ENCODE measurements at regions not wholly inside any gene's neighbourhood (a gene's known extent, or its start where the extent isn't known, plus 50 kb on each side); places are given as distances from the start of the nearest gene placed in this dataset.

- Histone ChIP-seq H3K4me3 (replicated peaks in 1 of 3) (no peak overlapping the region), H3K36me3 (no peaks in the 10 kb centered on the region), H3K27me3 (no peaks in the 10 kb centered on the region), H3K27ac (no peak overlapping the region), H3K4me1 (no peaks in the 10 kb centered on the region), H3K9me3 (no peaks in the 10 kb centered on the region)
- TF ChIP-seq POLR2A (IDR thresholded peaks at IDR 0.05) (no peak), CTCF (IDR thresholded peaks at IDR 0.05) (no peak)
- intact Hi-C loops (cut with DNase I), result no loop called here
- whole genome bisulfite sequencing, 2 donors, result 64 to 65% methylated on average over 4 of the region's 4 CpGs
- DNase-seq, result no peak
Observed at GRCh38 chr2:193943406-193943960, 1713.5 kb upstream of the SLC39A10 start.

GRCh38 chr2:193935114-193935513 is 1721.9 kb upstream of the SLC39A10 start:
- Histone ChIP-seq H3K4me3 (replicated peaks in 1 of 3) (no peak overlapping the region), H3K9me3 (no peaks in the 10 kb centered on the region), H3K36me3 (no peaks in the 10 kb centered on the region), H3K27me3 (no peaks in the 10 kb centered on the region), H3K27ac (no peak overlapping the region), H3K4me1 (no peaks in the 10 kb centered on the region)
- intact Hi-C loops (cut with DNase I), result no loop called here
- DNase-seq, result no peak
- TF ChIP-seq POLR2A (IDR thresholded peaks at IDR 0.05), result no peak
- TF ChIP-seq CTCF (IDR thresholded peaks at IDR 0.05), result no peak
- WGBS, 2 donors, result 88 to 96% methylated on average over 3 of the region's 3 CpGs

GRCh38 chr2:193929131-193929530 is 1727.9 kb upstream of the SLC39A10 start:
- DNase-seq, result no peak
- Histone ChIP-seq H3K27ac (no peak overlapping the region), H3K27me3 (no peaks in the 10 kb centered on the region), H3K9me3 (no peaks in the 10 kb centered on the region), H3K4me1 (no peaks in the 10 kb centered on the region), H3K4me3 (replicated peaks in 1 of 3) (no peak overlapping the region), H3K36me3 (no peaks in the 10 kb centered on the region)
- WGBS, 2 donors, result 57% methylated on average over 1 of the region's 1 CpG
- TF ChIP-seq POLR2A (IDR thresholded peaks at IDR 0.05) (no peak), CTCF (IDR thresholded peaks at IDR 0.05) (no peak)
- intact Hi-C loops (cut with DNase I), result no loop called here

GRCh38 chr2:193907561-193907960 is 1712.8 kb upstream of the TMEFF2 start:
- 41 to 48% methylated on average over 1 of the region's 1 CpG for WGBS, 2 donors
- intact Hi-C loops (cut with DNase I), result no loop called here
- no peaks in the 10 kb centered on the region for H3K9me3 ChIP-seq
- no peaks in the 10 kb centered on the region for H3K4me1 ChIP-seq
- no peak overlapping the region for H3K4me3 ChIP-seq (replicated peaks in 1 of 3)
- TF ChIP-seq POLR2A (IDR thresholded peaks at IDR 0.05) (no peak), CTCF (IDR thresholded peaks at IDR 0.05) (no peak)
- no peaks in the 10 kb centered on the region for H3K27me3 ChIP-seq
- DNase-seq, result no peak
- no peaks in the 10 kb centered on the region for H3K36me3 ChIP-seq
- H3K27ac ChIP-seq, result no peak overlapping the region

GRCh38 chr2:193900292-193900691 is 1705.6 kb upstream of the TMEFF2 start:
- H3K27ac ChIP-seq, result no peak overlapping the region
- TF ChIP-seq CTCF (IDR thresholded peaks at IDR 0.05), result no peak
- no peak for TF ChIP-seq POLR2A (IDR thresholded peaks at IDR 0.05)
- 79 to 85% methylated on average over 3 of the region's 3 CpGs for WGBS, 2 donors
- no peaks in the 10 kb centered on the region for H3K9me3 ChIP-seq
- no peak overlapping the region for H3K4me3 ChIP-seq (replicated peaks in 1 of 3)
- H3K4me1 ChIP-seq, result no peaks in the 10 kb centered on the region
- intact Hi-C loops (cut with DNase I), result no loop called here
- DNase-seq, result no peak
- no peaks in the 10 kb centered on the region for H3K27me3 ChIP-seq
- no peaks in the 10 kb centered on the region for H3K36me3 ChIP-seq
